ENCODE measurements at regions not wholly inside any gene's neighbourhood (a gene's known extent, or its start where the extent isn't known, plus 50 kb on each side); places are given as distances from the start of the nearest gene placed in this dataset.

DNA sequence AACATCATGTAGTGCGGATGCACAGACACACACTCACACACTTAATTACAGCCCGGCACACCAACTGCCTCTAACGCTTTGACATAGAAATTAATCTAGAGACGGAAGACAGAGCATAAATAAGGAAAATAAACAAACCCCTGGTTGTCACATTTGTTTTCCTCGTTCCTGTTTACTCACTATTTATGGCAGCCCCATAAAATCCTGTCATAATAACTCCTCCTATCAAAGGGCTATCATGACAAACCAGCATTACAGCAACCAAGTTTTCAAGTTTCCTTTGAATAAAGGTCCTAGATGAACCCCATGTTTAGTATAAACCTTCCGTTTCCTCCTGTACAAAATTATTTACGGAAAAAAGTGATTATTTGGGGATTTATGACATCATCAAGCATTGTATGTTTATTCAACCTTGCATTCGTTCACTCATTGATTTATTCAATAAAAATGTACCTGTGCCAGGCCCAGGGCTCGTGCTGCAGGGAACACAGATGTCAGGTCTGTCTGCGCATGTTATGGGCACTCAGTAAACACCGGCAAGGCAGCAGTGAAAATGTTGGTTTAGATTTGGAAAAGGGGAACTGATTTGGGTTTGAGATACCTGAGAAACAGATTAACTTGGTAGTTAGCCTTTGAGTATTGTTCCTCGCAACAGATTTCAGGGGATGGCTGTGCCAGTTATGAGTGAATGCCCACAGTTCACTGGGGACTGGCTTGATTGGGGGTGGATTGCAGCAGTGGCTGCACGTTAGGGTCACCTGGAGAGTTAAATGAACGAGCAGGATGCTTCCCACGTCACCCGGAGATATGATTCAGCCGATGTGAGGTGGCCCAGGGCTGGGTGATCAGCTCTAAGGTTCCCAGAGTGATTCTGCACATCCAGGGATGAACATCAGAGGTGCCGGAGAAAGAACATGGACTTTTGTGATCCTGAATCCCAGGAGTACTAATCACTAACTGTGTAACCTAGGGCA lies 295.3 kb upstream of the FOXQ1 start:
- Histone ChIP-seq H3K27me3 (replicated peaks; ENCODE audit: control insufficient read depth, insufficient read depth, low read length) (no peaks in the 10 kb centered on the region), H3K36me3 (ENCODE audit: control insufficient read depth, insufficient read depth, low read length) (no peaks in the 10 kb centered on the region), H3K4me3 (replicated peaks; ENCODE audit: low read depth, low read length) (no peak overlapping the region)
- no peak for DNase-seq (ENCODE audit: extremely low read depth, insufficient read length)
- TF ChIP-seq, protein P1, sequence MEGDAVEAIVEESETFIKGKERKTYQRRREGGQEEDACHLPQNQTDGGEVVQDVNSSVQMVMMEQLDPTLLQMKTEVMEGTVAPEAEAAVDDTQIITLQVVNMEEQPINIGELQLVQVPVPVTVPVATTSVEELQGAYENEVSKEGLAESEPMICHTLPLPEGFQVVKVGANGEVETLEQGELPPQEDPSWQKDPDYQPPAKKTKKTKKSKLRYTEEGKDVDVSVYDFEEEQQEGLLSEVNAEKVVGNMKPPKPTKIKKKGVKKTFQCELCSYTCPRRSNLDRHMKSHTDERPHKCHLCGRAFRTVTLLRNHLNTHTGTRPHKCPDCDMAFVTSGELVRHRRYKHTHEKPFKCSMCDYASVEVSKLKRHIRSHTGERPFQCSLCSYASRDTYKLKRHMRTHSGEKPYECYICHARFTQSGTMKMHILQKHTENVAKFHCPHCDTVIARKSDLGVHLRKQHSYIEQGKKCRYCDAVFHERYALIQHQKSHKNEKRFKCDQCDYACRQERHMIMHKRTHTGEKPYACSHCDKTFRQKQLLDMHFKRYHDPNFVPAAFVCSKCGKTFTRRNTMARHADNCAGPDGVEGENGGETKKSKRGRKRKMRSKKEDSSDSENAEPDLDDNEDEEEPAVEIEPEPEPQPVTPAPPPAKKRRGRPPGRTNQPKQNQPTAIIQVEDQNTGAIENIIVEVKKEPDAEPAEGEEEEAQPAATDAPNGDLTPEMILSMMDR (IDR thresholded peaks at IDR 0.05; ENCODE audit: insufficient read depth, low read length, poor library complexity, severe bottlenecking): no peak

DNA sequence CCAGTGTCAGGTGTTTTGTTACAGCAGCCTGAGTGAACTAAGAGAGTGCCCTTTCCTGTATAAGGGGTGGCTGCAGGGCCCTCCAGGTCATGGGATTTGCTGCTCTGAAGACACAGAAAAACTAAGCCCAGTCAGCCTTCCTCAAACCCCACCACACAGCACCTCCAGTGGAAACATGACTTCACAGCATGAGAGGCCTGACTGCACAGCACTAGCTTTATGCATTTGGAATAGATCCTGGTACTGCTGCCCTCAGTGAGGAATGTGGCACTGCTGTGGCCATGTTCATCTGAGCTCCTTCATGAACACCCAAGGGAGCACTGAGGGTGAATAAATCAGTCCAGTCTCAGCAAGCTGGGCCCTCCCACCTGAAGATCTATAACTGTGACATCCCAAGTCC lies 296.1 kb upstream of the FOXQ1 start:
- H3K4me3 ChIP-seq (replicated peaks; ENCODE audit: low read depth, low read length): no peak overlapping the region
- H3K27me3 ChIP-seq (replicated peaks; ENCODE audit: control insufficient read depth, insufficient read depth, low read length): no peaks in the 10 kb centered on the region
- H3K36me3 ChIP-seq (ENCODE audit: control insufficient read depth, insufficient read depth, low read length): no peaks in the 10 kb centered on the region
- TF ChIP-seq, protein P1 (IDR thresholded peaks at IDR 0.05; ENCODE audit: insufficient read depth, low read length, poor library complexity, severe bottlenecking): no peak
- DNase-seq (ENCODE audit: extremely low read depth, insufficient read length): no peak

DNA sequence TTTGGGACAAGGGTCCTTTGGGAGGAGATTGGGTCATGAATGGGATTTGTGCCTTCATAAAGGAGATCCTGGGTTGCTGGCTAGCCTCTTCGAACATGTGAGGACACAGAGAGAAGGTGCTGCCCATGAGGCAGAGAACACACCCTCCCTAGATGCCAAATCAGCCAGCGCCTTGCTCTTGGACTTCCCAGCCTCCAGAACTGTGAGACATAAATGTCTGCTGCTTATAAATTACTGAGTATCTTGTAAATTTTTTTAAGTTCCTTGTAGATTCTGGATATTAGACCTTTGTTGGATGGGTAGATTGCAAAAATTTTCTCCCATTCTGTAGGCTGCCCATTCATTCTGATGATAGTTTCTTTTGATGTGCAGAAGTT lies 297.5 kb upstream of the FOXQ1 start:
- H3K27me3 ChIP-seq (replicated peaks; ENCODE audit: control insufficient read depth, insufficient read depth, low read length): no peaks in the 10 kb centered on the region
- H3K36me3 ChIP-seq (ENCODE audit: control insufficient read depth, insufficient read depth, low read length): no peaks in the 10 kb centered on the region
- no peak for DNase-seq (ENCODE audit: extremely low read depth, insufficient read length)
- TF ChIP-seq, protein P1 (IDR thresholded peaks at IDR 0.05; ENCODE audit: insufficient read depth, low read length, poor library complexity, severe bottlenecking): no peak
- H3K4me3 ChIP-seq (replicated peaks; ENCODE audit: low read depth, low read length): no peak overlapping the region

DNA sequence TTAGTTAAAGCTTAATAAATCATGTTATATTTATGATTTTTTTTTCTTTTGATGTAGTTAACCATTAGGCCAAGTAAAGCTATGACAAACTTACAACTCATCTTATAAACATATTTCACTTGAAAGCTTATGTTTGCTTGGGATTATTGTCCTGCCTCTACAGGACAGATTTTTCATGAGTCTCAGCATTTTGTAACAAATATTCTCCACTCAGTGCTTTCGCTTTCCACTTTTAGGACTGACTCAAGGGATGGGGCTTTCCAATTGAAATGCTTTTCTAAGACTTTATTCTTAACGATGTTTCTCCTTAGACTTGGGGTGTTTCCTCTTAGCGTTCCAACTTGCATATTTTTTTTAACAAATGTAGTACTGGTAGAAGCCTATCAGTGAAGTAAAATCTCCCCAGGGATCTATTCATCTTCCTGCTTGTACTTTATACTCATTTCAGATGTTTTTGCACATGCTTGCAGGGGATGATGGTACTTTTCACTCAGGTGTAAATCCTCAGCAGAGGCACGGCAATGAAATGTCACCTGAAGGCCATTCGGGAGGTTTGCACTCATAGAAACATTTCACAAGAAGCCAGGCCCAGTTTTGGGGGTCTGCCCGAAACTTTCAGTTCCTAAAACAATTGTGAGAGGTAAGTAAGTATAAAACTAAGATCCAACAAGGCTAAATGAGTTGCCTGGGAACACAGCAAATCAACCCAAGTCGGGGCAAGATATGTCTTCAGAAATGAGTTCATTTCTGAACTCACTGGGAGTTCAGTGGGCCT lies 298.1 kb upstream of the FOXQ1 start:
- TF ChIP-seq, protein P1 (IDR thresholded peaks at IDR 0.05; ENCODE audit: insufficient read depth, low read length, poor library complexity, severe bottlenecking): no peak

DNA sequence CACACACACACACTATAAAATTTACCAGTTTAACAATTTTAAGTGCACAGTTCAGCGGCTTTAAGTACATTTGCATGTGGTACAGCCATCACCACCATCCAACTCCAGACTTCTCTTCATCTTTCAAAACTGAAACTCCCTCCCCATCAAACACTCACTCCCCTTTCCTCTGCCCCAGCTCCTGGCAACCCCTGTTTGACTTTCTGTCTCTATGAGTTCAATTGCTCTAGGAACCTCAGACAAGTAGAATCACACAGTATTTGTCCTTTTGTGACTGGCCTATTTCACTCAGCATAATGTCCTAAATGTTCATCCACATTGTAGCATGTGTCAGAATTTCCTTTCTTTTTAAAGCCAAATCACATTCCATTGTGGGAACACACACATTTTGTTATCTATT lies 302.8 kb upstream of the FOXQ1 start:
- 0 out of 2 replicates have a peak, but pooled peaks cover 2% of the 10 kb centered on the region for H3K27me3 ChIP-seq (replicated peaks; ENCODE audit: control insufficient read depth, insufficient read depth, low read length)
- TF ChIP-seq, protein P1 (IDR thresholded peaks at IDR 0.05; ENCODE audit: insufficient read depth, low read length, poor library complexity, severe bottlenecking): no peak
- DNase-seq (ENCODE audit: extremely low read depth, insufficient read length): no peak
- H3K36me3 ChIP-seq (ENCODE audit: control insufficient read depth, insufficient read depth, low read length): no peaks in the 10 kb centered on the region
- H3K4me3 ChIP-seq (replicated peaks; ENCODE audit: low read depth, low read length): no peak overlapping the region

More for the DNA sequence above, 298.1 kb upstream of the FOXQ1 start:
- H3K4me3 ChIP-seq (replicated peaks; ENCODE audit: low read depth, low read length): no peak overlapping the region
- H3K27me3 ChIP-seq (replicated peaks; ENCODE audit: control insufficient read depth, insufficient read depth, low read length): no peaks in the 10 kb centered on the region
- DNase-seq (ENCODE audit: extremely low read depth, insufficient read length): peak; percentile 47
- no peaks in the 10 kb centered on the region for H3K36me3 ChIP-seq (ENCODE audit: control insufficient read depth, insufficient read depth, low read length)
